ENCODE measurements at regions not wholly inside any gene's neighbourhood (a gene's known extent, or its start where the extent isn't known, plus 50 kb on each side); places are given as distances from the start of the nearest gene placed in this dataset.

- H3K4me3 ChIP-seq, result no peak overlapping the region
- H3K36me3 ChIP-seq, result no peaks in the 10 kb centered on the region
- no peaks in the 10 kb centered on the region for H3K27me3 ChIP-seq
- no peaks in the 10 kb centered on the region for H3K9me3 ChIP-seq
- no peak for DNase-seq
Observed at GRCh38 chr3:3552761-3553160, 246.5 kb upstream of the LRRN1 start.

GRCh38 chr3:3551981-3552380, 247.2 kb upstream of the LRRN1 start:
- no peak for DNase-seq
- Histone ChIP-seq H3K4me3 (no peak overlapping the region), H3K27me3 (no peaks in the 10 kb centered on the region), H3K36me3 (no peaks in the 10 kb centered on the region), H3K9me3 (no peaks in the 10 kb centered on the region)

GRCh38 chr3:3545360-3545759, 253.9 kb upstream of the LRRN1 start:
- Histone ChIP-seq H3K36me3 (no peaks in the 10 kb centered on the region), H3K4me3 (no peak overlapping the region), H3K9me3 (no peaks in the 10 kb centered on the region), H3K27me3 (no peaks in the 10 kb centered on the region)
- DNase-seq, result no peak

GRCh38 chr3:3538451-3538850, 260.8 kb upstream of the LRRN1 start:
- H3K36me3 ChIP-seq, result no peaks in the 10 kb centered on the region

GRCh38 chr3:3532508-3532907, 266.7 kb upstream of the LRRN1 start:
- Histone ChIP-seq H3K27me3 (no peaks in the 10 kb centered on the region), H3K4me3 (no peak overlapping the region), H3K9me3 (no peaks in the 10 kb centered on the region), H3K36me3 (no peaks in the 10 kb centered on the region)
- no peak for DNase-seq

More at GRCh38 chr3:3538451-3538850, 260.8 kb upstream of the LRRN1 start:
- DNase-seq, result no peak
- no peak overlapping the region for H3K4me3 ChIP-seq
- no peaks in the 10 kb centered on the region for H3K27me3 ChIP-seq
- H3K9me3 ChIP-seq, result no peaks in the 10 kb centered on the region

- H3K36me3 ChIP-seq, result no peaks in the 10 kb centered on the region
- H3K4me3 ChIP-seq, result no peak overlapping the region
- DNase-seq, result no peak
- no peaks in the 10 kb centered on the region for H3K9me3 ChIP-seq
- no peaks in the 10 kb centered on the region for H3K27me3 ChIP-seq
Observed at GRCh38 chr3:3531476-3531875, 267.8 kb upstream of the LRRN1 start.

GRCh38 chr3:3519266-3519665, 280.0 kb upstream of the LRRN1 start:
- H3K4me3 ChIP-seq, result no peak overlapping the region
- no peaks in the 10 kb centered on the region for H3K27me3 ChIP-seq
- no peaks in the 10 kb centered on the region for H3K9me3 ChIP-seq
- no peak for DNase-seq
- H3K36me3 ChIP-seq, result no peaks in the 10 kb centered on the region

- no peaks in the 10 kb centered on the region for H3K9me3 ChIP-seq
- no peaks in the 10 kb centered on the region for H3K27me3 ChIP-seq
- DNase-seq, result no peak
- H3K36me3 ChIP-seq, result no peaks in the 10 kb centered on the region
- no peak overlapping the region for H3K4me3 ChIP-seq
Observed at GRCh38 chr3:3516996-3517395, 282.2 kb upstream of the LRRN1 start.

GRCh38 chr3:3516384-3516783, 282.8 kb upstream of the LRRN1 start:
- H3K36me3 ChIP-seq, result no peaks in the 10 kb centered on the region
- H3K27me3 ChIP-seq, result no peaks in the 10 kb centered on the region
- no peak overlapping the region for H3K4me3 ChIP-seq
- DNase-seq, result no peak
- no peaks in the 10 kb centered on the region for H3K9me3 ChIP-seq

- H3K9me3 ChIP-seq, result no peaks in the 10 kb centered on the region
- no peak overlapping the region for H3K4me3 ChIP-seq
- no peak for DNase-seq
- H3K36me3 ChIP-seq, result no peaks in the 10 kb centered on the region
- no peaks in the 10 kb centered on the region for H3K27me3 ChIP-seq
Observed at GRCh38 chr3:3509665-3510064, 289.6 kb upstream of the LRRN1 start.

- H3K9me3 ChIP-seq, result no peaks in the 10 kb centered on the region
- H3K36me3 ChIP-seq, result no peaks in the 10 kb centered on the region
- DNase-seq, result no peak
- no peak overlapping the region for H3K4me3 ChIP-seq
- no peaks in the 10 kb centered on the region for H3K27me3 ChIP-seq
Observed at GRCh38 chr3:3504686-3505085, 294.5 kb upstream of the LRRN1 start.

- DNase-seq, result no peak
- Histone ChIP-seq H3K4me3 (no peak overlapping the region), H3K27me3 (no peaks in the 10 kb centered on the region), H3K9me3 (no peaks in the 10 kb centered on the region), H3K36me3 (no peaks in the 10 kb centered on the region)
Observed at GRCh38 chr3:3503411-3503810, 295.8 kb upstream of the LRRN1 start.

GRCh38 chr3:3499987-3500386, 299.2 kb upstream of the LRRN1 start:
- no peak overlapping the region for H3K4me3 ChIP-seq
- no peaks in the 10 kb centered on the region for H3K36me3 ChIP-seq
- DNase-seq, result no peak

GRCh38 chr3:3499012-3499562, 300.1 kb upstream of the LRRN1 start:
- DNase-seq, result no peak
- H3K36me3 ChIP-seq, result no peaks in the 10 kb centered on the region
- H3K27me3 ChIP-seq, result no peaks in the 10 kb centered on the region
- H3K4me3 ChIP-seq, result no peak overlapping the region
- no peaks in the 10 kb centered on the region for H3K9me3 ChIP-seq

More at GRCh38 chr3:3499987-3500386, 299.2 kb upstream of the LRRN1 start:
- Histone ChIP-seq H3K27me3 (no peaks in the 10 kb centered on the region), H3K9me3 (no peaks in the 10 kb centered on the region)

GRCh38 chr3:3495611-3496010, 303.6 kb upstream of the LRRN1 start:
- no peaks in the 10 kb centered on the region for H3K27me3 ChIP-seq
- no peaks in the 10 kb centered on the region for H3K36me3 ChIP-seq
- no peak overlapping the region for H3K4me3 ChIP-seq
- DNase-seq, result no peak
- H3K9me3 ChIP-seq, result no peaks in the 10 kb centered on the region

- Histone ChIP-seq H3K27me3 (no peaks in the 10 kb centered on the region), H3K4me3 (no peak overlapping the region), H3K9me3 (no peaks in the 10 kb centered on the region), H3K36me3 (no peaks in the 10 kb centered on the region)
- no peak for DNase-seq
Observed at GRCh38 chr3:3476669-3477068, 297.2 kb upstream of the CRBN start.

GRCh38 chr3:3468596-3468995, 289.1 kb upstream of the CRBN start:
- Histone ChIP-seq H3K4me3 (no peak overlapping the region), H3K27me3 (no peaks in the 10 kb centered on the region), H3K36me3 (no peaks in the 10 kb centered on the region), H3K9me3 (no peaks in the 10 kb centered on the region)
- DNase-seq, result no peak

- H3K36me3 ChIP-seq, result no peaks in the 10 kb centered on the region
- H3K4me3 ChIP-seq, result no peak overlapping the region
- H3K9me3 ChIP-seq, result no peaks in the 10 kb centered on the region
- H3K27me3 ChIP-seq, result no peaks in the 10 kb centered on the region
- no peak for DNase-seq
Observed at GRCh38 chr3:3464131-3464530, 284.6 kb upstream of the CRBN start.

GRCh38 chr3:3461317-3461716, 281.8 kb upstream of the CRBN start:
- Histone ChIP-seq H3K4me3 (no peak overlapping the region), H3K9me3 (no peaks in the 10 kb centered on the region), H3K36me3 (no peaks in the 10 kb centered on the region), H3K27me3 (no peaks in the 10 kb centered on the region)
- no peak for DNase-seq

Data from MG63 (cell line).